NCI-H2196 treated with DMSO at 0.1 percent for 48 hours (cell line): ENCODE measurements at regions not wholly inside any gene's neighbourhood (a gene's known extent, or its start where the extent isn't known, plus 50 kb on each side); places are given as distances from the start of the nearest gene placed in this dataset.

Experiments used
- DNase-seq: peaks from one replicate; lab custom pipeline; 2025; ENCODE audit not compliant: unreplicated experiment; lab: John Stamatoyannopoulos, UW

GRCh38 chr13:67763384-67763783 lies 533.2 kb upstream of the PCDH9 start:
- no peak for DNase-seq

- DNase-seq, result no peak
These were observed 528.8 kb upstream of the PCDH9 start for GRCh38 chr13:67758975-67759374.

GRCh38 chr13:67754012-67754411 lies 523.9 kb upstream of the PCDH9 start:
- DNase-seq, result no peak

- no peak for DNase-seq
These were observed 522.6 kb upstream of the PCDH9 start for GRCh38 chr13:67752759-67753158.

GRCh38 chr13:67742478-67742877 lies 512.3 kb upstream of the PCDH9 start:
- no peak for DNase-seq

GRCh38 chr13:67740871-67741535 lies 510.9 kb upstream of the PCDH9 start:
- no peak for DNase-seq

- DNase-seq, result no peak
These were observed 506.7 kb upstream of the PCDH9 start for GRCh38 chr13:67736646-67737420.

- DNase-seq, result no peak
These were observed 505.5 kb upstream of the PCDH9 start for GRCh38 chr13:67735651-67736050.

- DNase-seq, result no peak
These were observed 496.8 kb upstream of the PCDH9 start for GRCh38 chr13:67726979-67727378.

- DNase-seq, result no peak
These were observed 495.9 kb upstream of the PCDH9 start for GRCh38 chr13:67725999-67726398.

- no peak for DNase-seq
These were observed 483.4 kb upstream of the PCDH9 start for GRCh38 chr13:67713571-67713970.

GRCh38 chr13:67696775-67697174 lies 466.6 kb upstream of the PCDH9 start:
- no peak for DNase-seq

- no peak for DNase-seq
These were observed 434.4 kb upstream of the PCDH9 start for GRCh38 chr13:67664502-67664901.

- DNase-seq, result no peak
These were observed 432.9 kb upstream of the PCDH9 start for GRCh38 chr13:67662997-67663396.

- no peak for DNase-seq
These were observed 422.8 kb upstream of the PCDH9 start for GRCh38 chr13:67652887-67653286.

GRCh38 chr13:67651908-67652465 lies 421.9 kb upstream of the PCDH9 start:
- no peak for DNase-seq

GRCh38 chr13:67650471-67650870 lies 420.3 kb upstream of the PCDH9 start:
- DNase-seq, result no peak

- no peak for DNase-seq
These were observed 415.8 kb upstream of the PCDH9 start for GRCh38 chr13:67645874-67646467.

GRCh38 chr13:67643516-67644055 lies 413.4 kb upstream of the PCDH9 start:
- no peak for DNase-seq

GRCh38 chr13:67642657-67643056 lies 412.5 kb upstream of the PCDH9 start:
- no peak for DNase-seq

GRCh38 chr13:67635754-67636153 lies 405.6 kb upstream of the PCDH9 start:
- no peak for DNase-seq

- no peak for DNase-seq
These were observed 402.5 kb upstream of the PCDH9 start for GRCh38 chr13:67632590-67632989.
